ENCODE measurements at regions not wholly inside any gene's neighbourhood (a gene's known extent, or its start where the extent isn't known, plus 50 kb on each side); places are given as distances from the start of the nearest gene placed in this dataset.

DNA sequence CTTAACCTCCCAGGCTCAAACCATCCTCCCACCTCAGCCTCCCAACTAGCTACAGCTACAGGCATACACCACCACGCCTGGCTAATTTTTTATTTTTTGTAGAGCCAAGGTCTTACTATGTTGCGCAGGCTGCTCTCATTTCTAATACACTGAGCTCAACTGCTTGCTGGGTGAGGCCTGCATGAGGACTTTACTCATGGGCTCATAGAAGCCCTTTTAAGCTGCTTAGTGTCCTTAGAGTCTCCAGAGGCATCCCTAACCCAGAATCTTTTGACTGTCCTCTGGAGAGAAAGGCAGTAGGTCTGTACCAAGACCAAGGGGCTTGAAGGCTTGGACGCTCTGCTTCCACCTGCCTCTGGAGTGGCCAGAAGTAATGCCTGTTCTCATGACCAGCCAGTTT lies 141.6 kb downstream of the TM9SF2 start:
- H3K27ac ChIP-seq (ENCODE audit: low read depth, low read length), result no peak overlapping the region
- H3K27me3 ChIP-seq (ENCODE audit: control insufficient read depth in 1 of 2, insufficient read depth in 2 of 2, low read length in 2 of 2), result no peaks in the 10 kb centered on the region
- no peak overlapping the region for H3K4me3 ChIP-seq (ENCODE audit: low read depth in 1 of 2, low read length in 2 of 2)
- H3K9me3 ChIP-seq (ENCODE audit: low read length), result no peaks in the 10 kb centered on the region
- no peaks in the 10 kb centered on the region for H3K36me3 ChIP-seq (ENCODE audit: insufficient read depth, low read length)
- no peak overlapping the region for H3K9ac ChIP-seq (ENCODE audit: low read length)
- H3K4me1 ChIP-seq (ENCODE audit: insufficient read depth, low read length), result no peaks in the 10 kb centered on the region

DNA sequence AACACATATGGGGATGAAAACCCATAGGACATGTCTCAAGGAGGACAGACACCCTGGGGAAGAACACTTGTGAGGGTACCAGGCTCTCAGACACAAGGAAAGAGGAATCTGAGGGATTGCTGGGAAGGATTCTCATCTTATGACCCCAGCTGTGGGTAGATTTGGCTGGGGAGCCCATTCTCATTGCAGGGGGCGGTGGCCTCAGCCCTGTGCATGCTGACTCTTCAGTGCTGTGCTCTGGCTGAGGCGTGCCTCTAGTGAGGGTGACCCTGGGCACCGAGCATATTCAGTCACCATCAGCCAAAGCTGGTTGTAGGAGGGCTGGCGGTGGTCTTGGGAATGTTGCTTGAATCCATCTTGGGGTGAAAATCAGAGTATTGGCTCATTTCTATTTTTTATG lies 140.7 kb downstream of the TM9SF2 start:
- Histone ChIP-seq H3K9me3 (ENCODE audit: low read length) (no peaks in the 10 kb centered on the region), H3K4me3 (ENCODE audit: low read depth in 1 of 2, low read length in 2 of 2) (no peak overlapping the region), H3K36me3 (ENCODE audit: insufficient read depth, low read length) (no peaks in the 10 kb centered on the region), H3K27ac (ENCODE audit: low read depth, low read length) (no peak overlapping the region), H3K27me3 (ENCODE audit: control insufficient read depth in 1 of 2, insufficient read depth in 2 of 2, low read length in 2 of 2) (no peaks in the 10 kb centered on the region), H3K4me1 (ENCODE audit: insufficient read depth, low read length) (no peaks in the 10 kb centered on the region), H3K9ac (ENCODE audit: low read length) (no peak overlapping the region)

DNA sequence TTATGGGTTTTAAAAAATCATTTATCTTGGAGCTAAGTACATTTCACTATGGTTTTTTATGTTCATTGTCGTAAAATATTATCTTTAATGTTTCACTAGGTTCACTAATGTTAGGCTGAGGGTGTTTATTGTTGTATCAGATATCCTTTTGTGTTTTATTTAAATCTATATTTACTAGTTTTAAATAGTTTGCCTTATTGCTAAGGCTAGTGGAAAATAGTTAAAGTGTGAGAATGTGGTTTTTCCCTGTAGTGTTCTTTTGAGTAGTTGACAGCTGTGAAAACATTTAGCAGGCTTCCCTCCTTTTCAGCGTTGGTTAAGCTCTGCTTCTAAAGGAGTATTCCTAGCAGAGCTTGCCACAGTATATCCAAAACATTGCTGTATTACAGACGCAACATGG lies 139.0 kb downstream of the TM9SF2 start:
- no peaks in the 10 kb centered on the region for H3K27me3 ChIP-seq (ENCODE audit: control insufficient read depth in 1 of 2, insufficient read depth in 2 of 2, low read length in 2 of 2)
- no peaks in the 10 kb centered on the region for H3K4me1 ChIP-seq (ENCODE audit: insufficient read depth, low read length)
- H3K4me3 ChIP-seq (ENCODE audit: low read depth in 1 of 2, low read length in 2 of 2), result no peak overlapping the region
- no peak overlapping the region for H3K9ac ChIP-seq (ENCODE audit: low read length)
- H3K9me3 ChIP-seq (ENCODE audit: low read length), result no peaks in the 10 kb centered on the region
- no peak overlapping the region for H3K27ac ChIP-seq (ENCODE audit: low read depth, low read length)
- no peaks in the 10 kb centered on the region for H3K36me3 ChIP-seq (ENCODE audit: insufficient read depth, low read length)

DNA sequence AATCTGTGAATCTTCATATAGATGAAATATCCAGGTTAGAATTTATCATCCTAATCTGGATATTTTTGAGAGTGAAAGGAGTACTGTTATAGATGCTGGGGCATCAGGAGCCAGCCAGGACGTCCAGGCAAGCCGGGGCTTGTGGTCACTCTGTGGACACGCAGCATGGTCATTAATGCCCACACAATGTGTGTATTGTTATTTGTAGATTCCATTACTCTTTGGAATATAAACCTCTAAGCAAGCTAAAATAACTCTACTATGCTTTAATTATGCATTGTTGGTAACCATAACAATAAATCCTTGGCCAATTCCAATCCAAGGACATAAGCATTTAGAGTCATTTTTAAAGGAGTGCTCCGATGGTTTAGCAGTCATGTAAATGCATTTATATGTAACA lies 137.9 kb downstream of the TM9SF2 start:
- Histone ChIP-seq H3K4me1 (ENCODE audit: insufficient read depth, low read length) (no peaks in the 10 kb centered on the region), H3K27ac (ENCODE audit: low read depth, low read length) (no peak overlapping the region), H3K27me3 (ENCODE audit: control insufficient read depth in 1 of 2, insufficient read depth in 2 of 2, low read length in 2 of 2) (no peaks in the 10 kb centered on the region), H3K4me3 (ENCODE audit: low read depth in 1 of 2, low read length in 2 of 2) (no peak overlapping the region), H3K9ac (ENCODE audit: low read length) (no peak overlapping the region), H3K36me3 (ENCODE audit: insufficient read depth, low read length) (no peaks in the 10 kb centered on the region), H3K9me3 (ENCODE audit: low read length) (no peaks in the 10 kb centered on the region)

DNA sequence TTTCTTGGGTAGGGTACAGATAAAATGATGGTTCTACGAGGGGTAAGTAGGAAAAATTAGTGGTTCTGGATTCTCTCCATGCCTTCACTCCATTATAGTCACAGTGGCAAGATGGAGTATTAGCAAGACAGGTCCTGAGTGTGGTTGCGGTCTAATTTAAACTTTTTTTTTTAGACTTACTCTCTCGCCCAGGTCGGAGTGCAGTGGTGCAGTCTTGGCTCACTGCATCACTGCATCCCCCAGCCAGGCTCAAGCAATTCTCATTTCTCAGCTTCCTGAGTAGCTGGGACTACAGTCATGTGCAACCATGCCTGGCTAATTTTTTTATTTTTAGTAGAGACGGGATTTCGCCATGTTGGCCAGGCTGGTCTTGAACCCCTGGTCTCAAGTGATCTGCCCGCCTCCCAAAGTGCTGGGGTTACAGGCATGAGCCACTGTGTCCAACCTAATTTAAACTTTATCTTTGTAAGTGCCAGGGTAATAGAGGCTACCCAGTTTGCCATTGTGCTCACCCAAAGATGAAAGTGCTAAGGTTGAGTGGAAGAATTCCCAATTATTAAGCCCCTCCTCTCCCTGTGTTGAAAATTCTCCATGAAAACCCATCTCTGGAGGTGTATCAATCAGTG lies 135.6 kb downstream of the TM9SF2 start:
- Histone ChIP-seq H3K27ac (ENCODE audit: low read depth, low read length) (no peak overlapping the region), H3K9me3 (ENCODE audit: low read length) (no peaks in the 10 kb centered on the region), H3K9ac (ENCODE audit: low read length) (no peak overlapping the region), H3K4me1 (ENCODE audit: insufficient read depth, low read length) (no peaks in the 10 kb centered on the region), H3K4me3 (ENCODE audit: low read depth in 1 of 2, low read length in 2 of 2) (no peak overlapping the region), H3K36me3 (ENCODE audit: insufficient read depth, low read length) (no peaks in the 10 kb centered on the region), H3K27me3 (ENCODE audit: control insufficient read depth in 1 of 2, insufficient read depth in 2 of 2, low read length in 2 of 2) (no peaks in the 10 kb centered on the region)

DNA sequence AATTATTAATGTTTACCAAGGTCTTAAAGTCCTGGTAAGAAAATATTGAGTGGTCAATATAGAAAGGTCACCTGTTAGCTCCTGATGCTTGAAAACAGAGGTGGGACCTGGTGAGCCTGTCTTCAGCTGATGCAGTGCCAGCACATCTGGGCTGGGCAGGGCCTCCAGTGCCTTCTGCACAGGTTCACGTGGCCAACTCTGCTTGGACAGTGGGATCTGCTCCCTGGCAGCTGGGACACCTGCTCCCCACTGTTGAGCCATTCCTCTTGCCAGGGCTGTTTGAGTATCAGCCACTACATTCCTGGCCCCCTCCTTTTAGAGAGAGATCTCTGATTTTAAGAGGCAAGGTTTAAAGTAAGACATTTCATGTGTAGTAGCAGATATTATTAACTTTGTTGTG lies 135.0 kb downstream of the TM9SF2 start:
- Histone ChIP-seq H3K4me3 (ENCODE audit: low read depth in 1 of 2, low read length in 2 of 2) (no peak overlapping the region), H3K4me1 (ENCODE audit: insufficient read depth, low read length) (no peaks in the 10 kb centered on the region)

DNA sequence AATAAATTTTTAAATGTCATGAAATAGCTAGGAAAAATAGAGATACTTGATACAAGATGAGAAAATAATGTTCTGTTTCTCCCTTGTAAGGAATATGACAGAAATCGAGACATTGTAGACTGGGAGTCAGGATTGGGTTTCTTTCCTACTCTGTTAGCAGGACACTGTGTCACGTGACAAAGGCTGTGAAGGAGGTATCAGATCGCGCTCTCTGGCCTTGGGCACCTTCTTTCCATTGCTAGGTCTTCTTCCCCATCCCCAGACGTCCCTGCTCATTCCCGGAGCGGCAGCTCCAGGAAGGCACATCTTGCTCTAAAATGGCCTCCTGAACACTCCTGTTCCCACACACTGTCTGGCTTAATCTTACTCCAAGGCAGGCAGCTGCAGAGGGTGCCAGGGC lies 133.4 kb downstream of the TM9SF2 start:
- Histone ChIP-seq H3K36me3 (ENCODE audit: insufficient read depth, low read length) (no peaks in the 10 kb centered on the region), H3K4me1 (ENCODE audit: insufficient read depth, low read length) (peaks cover 5% of the 10 kb centered on the region), H3K27me3 (ENCODE audit: control insufficient read depth in 1 of 2, insufficient read depth in 2 of 2, low read length in 2 of 2) (no peaks in the 10 kb centered on the region), H3K27ac (ENCODE audit: low read depth, low read length) (no peak overlapping the region), H3K9ac (ENCODE audit: low read length) (no peak overlapping the region), H3K9me3 (ENCODE audit: low read length) (no peaks in the 10 kb centered on the region), H3K4me3 (ENCODE audit: low read depth in 1 of 2, low read length in 2 of 2) (no peak overlapping the region)

More for the DNA sequence above, 135.0 kb downstream of the TM9SF2 start:
- no peak overlapping the region for H3K9ac ChIP-seq (ENCODE audit: low read length)
- no peaks in the 10 kb centered on the region for H3K27me3 ChIP-seq (ENCODE audit: control insufficient read depth in 1 of 2, insufficient read depth in 2 of 2, low read length in 2 of 2)
- H3K36me3 ChIP-seq (ENCODE audit: insufficient read depth, low read length), result no peaks in the 10 kb centered on the region
- H3K27ac ChIP-seq (ENCODE audit: low read depth, low read length), result no peak overlapping the region
- no peaks in the 10 kb centered on the region for H3K9me3 ChIP-seq (ENCODE audit: low read length)

DNA sequence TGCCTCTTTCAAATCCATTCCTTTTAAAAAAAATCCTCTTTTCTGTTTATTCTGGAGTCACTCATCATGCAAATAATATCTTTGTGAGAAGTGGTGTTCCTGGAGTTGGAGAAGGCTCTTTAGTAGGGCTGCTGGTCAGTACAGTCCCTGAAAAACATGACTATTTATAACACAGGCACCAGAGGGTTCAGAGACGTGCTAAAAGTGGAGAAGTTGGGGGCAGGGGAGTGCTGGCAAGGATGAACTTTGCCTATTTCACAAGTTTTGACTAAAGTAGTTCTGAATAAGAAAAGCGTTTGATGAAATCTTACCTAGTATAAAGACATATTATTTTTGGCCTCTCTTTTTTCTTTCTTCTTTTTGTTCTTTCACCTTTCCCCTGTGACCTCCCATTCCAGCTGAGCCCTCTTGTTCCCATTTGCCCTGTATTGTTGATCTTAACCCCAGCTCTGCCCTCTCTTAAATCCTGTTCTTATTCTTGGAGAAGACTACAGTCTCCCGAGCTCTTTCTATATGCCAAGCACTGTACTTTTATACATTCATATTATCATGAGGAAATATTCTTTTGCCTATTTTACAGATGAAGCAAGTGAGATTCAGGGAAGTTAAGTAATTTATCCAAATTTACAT lies 129.1 kb downstream of the TM9SF2 start:
- H3K4me1 ChIP-seq (ENCODE audit: insufficient read depth, low read length), result peaks cover 20% of the 10 kb centered on the region
- no peak overlapping the region for H3K27ac ChIP-seq (ENCODE audit: low read depth, low read length)
- H3K9ac ChIP-seq (ENCODE audit: low read length), result no peak overlapping the region
- H3K27me3 ChIP-seq (ENCODE audit: control insufficient read depth in 1 of 2, insufficient read depth in 2 of 2, low read length in 2 of 2), result no peaks in the 10 kb centered on the region
- no peak overlapping the region for H3K4me3 ChIP-seq (ENCODE audit: low read depth in 1 of 2, low read length in 2 of 2)
- no peaks in the 10 kb centered on the region for H3K9me3 ChIP-seq (ENCODE audit: low read length)
- no peaks in the 10 kb centered on the region for H3K36me3 ChIP-seq (ENCODE audit: insufficient read depth, low read length)

DNA sequence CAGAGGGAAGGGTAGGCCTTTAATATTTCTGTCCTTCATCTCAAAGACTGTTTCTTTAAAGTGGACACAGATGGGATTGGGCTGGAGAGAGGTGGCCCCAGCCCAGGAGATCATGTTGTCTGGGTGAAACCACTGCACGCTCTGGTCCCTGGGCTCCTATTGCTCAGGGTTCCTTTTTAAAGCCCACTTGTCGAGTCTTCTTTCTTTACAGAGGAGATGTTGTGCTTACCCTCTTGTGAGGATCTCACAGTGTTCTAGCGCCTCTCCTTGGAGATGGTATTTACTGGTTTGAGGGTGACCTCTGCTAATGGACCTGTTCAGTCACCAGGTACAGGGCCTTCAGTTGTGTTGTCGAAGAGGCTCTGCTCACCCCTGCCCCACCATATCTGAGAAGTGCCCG lies 128.4 kb downstream of the TM9SF2 start:
- H3K4me3 ChIP-seq (ENCODE audit: low read depth in 1 of 2, low read length in 2 of 2), result no peak overlapping the region
- H3K27ac ChIP-seq (ENCODE audit: low read depth, low read length), result no peak overlapping the region
- H3K27me3 ChIP-seq (ENCODE audit: control insufficient read depth in 1 of 2, insufficient read depth in 2 of 2, low read length in 2 of 2), result no peaks in the 10 kb centered on the region
- H3K36me3 ChIP-seq (ENCODE audit: insufficient read depth, low read length), result no peaks in the 10 kb centered on the region
- no peaks in the 10 kb centered on the region for H3K9me3 ChIP-seq (ENCODE audit: low read length)
- peaks cover 20% of the 10 kb centered on the region for H3K4me1 ChIP-seq (ENCODE audit: insufficient read depth, low read length)
- no peak overlapping the region for H3K9ac ChIP-seq (ENCODE audit: low read length)

DNA sequence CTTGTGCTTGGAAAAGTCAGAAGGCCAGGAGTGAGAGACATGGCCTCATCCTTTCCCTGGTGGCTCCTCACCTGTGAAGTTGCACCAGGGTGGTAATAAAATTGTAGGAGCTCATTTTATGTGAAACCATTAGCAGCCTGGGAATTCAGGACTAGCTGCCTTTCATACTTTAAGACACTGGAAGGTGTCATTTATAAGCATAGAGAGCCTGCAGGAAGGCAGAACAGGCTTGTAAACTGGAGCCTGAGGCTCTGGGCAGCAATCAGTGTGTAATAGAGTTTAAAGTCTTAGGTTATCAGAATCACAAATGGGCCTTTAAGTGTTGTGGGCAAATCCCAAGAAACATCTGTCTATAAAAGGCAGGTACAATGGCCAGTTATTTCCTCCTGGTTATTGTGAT lies 127.2 kb downstream of the TM9SF2 start:
- no peak overlapping the region for H3K4me3 ChIP-seq (ENCODE audit: low read depth in 1 of 2, low read length in 2 of 2)
- H3K4me1 ChIP-seq (ENCODE audit: insufficient read depth, low read length), result peaks cover 20% of the 10 kb centered on the region
- no peaks in the 10 kb centered on the region for H3K36me3 ChIP-seq (ENCODE audit: insufficient read depth, low read length)
- no peak overlapping the region for H3K27ac ChIP-seq (ENCODE audit: low read depth, low read length)
- no peaks in the 10 kb centered on the region for H3K27me3 ChIP-seq (ENCODE audit: control insufficient read depth in 1 of 2, insufficient read depth in 2 of 2, low read length in 2 of 2)
- no peaks in the 10 kb centered on the region for H3K9me3 ChIP-seq (ENCODE audit: low read length)
- no peak overlapping the region for H3K9ac ChIP-seq (ENCODE audit: low read length)

DNA sequence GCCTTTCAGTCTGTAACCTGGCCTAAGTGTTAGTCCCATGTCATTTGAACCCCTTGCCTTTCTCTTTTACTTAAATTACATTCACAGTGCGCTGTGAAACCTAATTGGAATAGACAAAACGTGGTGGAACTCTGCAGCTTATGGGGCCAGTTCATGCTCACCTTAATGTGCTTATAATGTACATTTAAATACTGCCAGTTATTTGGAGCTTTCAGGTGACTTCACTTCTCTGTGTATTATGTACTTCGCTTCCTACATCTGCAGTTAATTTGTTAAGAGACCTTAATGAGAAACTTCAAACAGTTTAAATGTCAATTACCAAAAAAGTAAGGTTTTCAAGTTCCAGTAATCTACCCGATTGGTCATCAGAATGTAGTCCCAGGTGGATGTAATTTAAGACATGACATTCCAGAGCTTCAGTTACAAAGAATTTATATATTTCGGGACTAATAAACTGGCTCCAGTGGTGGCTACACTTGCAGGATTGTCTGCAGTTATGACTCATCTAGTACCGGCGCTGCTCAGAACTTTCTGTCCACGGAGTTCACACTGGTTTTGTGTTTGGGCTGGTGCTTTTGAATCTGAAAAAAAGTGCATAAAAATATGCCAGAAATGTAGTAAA lies 125.3 kb downstream of the TM9SF2 start:
- no peak overlapping the region for H3K9ac ChIP-seq (ENCODE audit: low read length)
- no peaks in the 10 kb centered on the region for H3K27me3 ChIP-seq (ENCODE audit: control insufficient read depth in 1 of 2, insufficient read depth in 2 of 2, low read length in 2 of 2)
- H3K9me3 ChIP-seq (ENCODE audit: low read length), result no peaks in the 10 kb centered on the region
- peaks cover 20% of the 10 kb centered on the region for H3K4me1 ChIP-seq (ENCODE audit: insufficient read depth, low read length)
- H3K36me3 ChIP-seq (ENCODE audit: insufficient read depth, low read length), result no peaks in the 10 kb centered on the region
- H3K4me3 ChIP-seq (ENCODE audit: low read depth in 1 of 2, low read length in 2 of 2), result no peak overlapping the region
- H3K27ac ChIP-seq (ENCODE audit: low read depth, low read length), result no peak overlapping the region

Measured in muscle layer of colon (tissue), 2 donors.